Ovary (tissue), 3 donors: ENCODE measurements at regions not wholly inside any gene's neighbourhood (a gene's known extent, or its start where the extent isn't known, plus 50 kb on each side); places are given as distances from the start of the nearest gene placed in this dataset.
"Not testable (repeated sequence)": the region's sequence is repeated elsewhere in the genome, so short reads cannot be mapped to it uniquely, and the experiment has no call there.

ENCODE experiments used
- EP300 ChIP-seq: sonication (generic); formaldehyde crosslinking; IDR thresholded peaks from one replicate; pipeline ENCODE4 v1.6.1; 2017; ENCODE audit warnings: antibody characterized with exemption
- POLR2A ChIP-seq: fragments of 450-650 bp; IDR thresholded peaks from one replicate; pipeline ENCODE4 v1.6.1; 2017; ENCODE audit warnings: antibody characterized with exemption, mild to moderate bottlenecking, moderate library complexity
- TF ChIP-seq, protein P1 (sequence below), 3 donors: fragments of 450-650 bp in 2 of 3; fragments of 200-600 bp in 1 of 3; IDR thresholded peaks; one replicate each; pipeline versions ENCODE4 v1.5.1 to v1.8.0; 2016 to 2022; ENCODE audit warnings: antibody characterized with exemption in 3 of 3, mild to moderate bottlenecking in 1 of 3
- donor health status: DM: no; HTN: no; CAD: no.

DNA sequence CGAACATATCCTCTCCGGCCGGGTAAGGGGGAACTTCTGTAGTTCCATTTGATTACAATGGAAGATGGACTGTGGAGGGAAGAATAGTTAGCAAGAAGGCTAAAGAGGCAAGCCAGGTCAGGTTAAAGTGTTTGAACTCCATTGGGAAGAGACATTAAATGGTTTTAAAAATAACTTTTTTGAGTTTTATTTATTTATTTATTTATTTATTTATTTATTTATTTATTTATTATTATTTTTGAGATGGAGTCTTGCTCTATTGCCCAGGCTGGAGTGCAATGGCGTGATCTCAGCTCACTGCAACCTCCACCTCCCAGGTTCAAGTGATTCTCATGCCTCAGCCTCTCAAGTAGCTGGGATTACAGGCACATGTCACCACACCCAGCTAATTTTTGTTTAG is 441.9 kb downstream of the TOX3 start:
- not testable (repeated sequence) for TF ChIP-seq POLR2A, EP300
- TF ChIP-seq, protein P1, sequence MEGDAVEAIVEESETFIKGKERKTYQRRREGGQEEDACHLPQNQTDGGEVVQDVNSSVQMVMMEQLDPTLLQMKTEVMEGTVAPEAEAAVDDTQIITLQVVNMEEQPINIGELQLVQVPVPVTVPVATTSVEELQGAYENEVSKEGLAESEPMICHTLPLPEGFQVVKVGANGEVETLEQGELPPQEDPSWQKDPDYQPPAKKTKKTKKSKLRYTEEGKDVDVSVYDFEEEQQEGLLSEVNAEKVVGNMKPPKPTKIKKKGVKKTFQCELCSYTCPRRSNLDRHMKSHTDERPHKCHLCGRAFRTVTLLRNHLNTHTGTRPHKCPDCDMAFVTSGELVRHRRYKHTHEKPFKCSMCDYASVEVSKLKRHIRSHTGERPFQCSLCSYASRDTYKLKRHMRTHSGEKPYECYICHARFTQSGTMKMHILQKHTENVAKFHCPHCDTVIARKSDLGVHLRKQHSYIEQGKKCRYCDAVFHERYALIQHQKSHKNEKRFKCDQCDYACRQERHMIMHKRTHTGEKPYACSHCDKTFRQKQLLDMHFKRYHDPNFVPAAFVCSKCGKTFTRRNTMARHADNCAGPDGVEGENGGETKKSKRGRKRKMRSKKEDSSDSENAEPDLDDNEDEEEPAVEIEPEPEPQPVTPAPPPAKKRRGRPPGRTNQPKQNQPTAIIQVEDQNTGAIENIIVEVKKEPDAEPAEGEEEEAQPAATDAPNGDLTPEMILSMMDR (IDR thresholded peaks at IDR 0.05): not testable (repeated sequence)
